GM18520 (cell line): ENCODE measurements at regions not wholly inside any gene's neighbourhood (a gene's known extent, or its start where the extent isn't known, plus 50 kb on each side); places are given as distances from the start of the nearest gene placed in this dataset.
"Not testable (repeated sequence)": the region's sequence is repeated elsewhere in the genome, so short reads cannot be mapped to it uniquely, and the experiment has no call there.

Experiments
- ATAC-seq: cut with Tn5 transposase; IDR thresholded peaks from one replicate; pipeline ENCODE4 v1.9.1; 2021; ENCODE audit not compliant: unreplicated experiment

DNA sequence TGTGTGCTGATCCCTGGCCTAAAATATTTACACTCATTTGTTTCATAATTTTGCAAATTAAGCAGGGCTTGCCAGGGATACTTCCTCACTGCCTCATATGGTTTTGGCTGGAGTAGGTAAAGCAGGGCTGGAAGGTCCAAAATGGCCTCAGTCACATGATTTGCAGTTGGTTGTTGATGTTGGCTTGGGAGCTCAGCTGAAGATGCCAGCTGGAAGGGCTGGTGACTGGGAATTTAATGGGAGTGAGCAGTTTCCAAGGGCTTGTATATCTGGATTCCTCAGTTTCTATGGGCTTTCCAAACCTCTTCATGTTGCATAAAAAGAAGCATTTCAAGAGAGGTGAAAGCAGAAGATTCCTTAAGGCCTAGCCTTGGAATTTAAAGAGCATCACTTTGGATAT, 729.3 kb downstream of the CDH18 start:
- ATAC-seq = no peak

DNA sequence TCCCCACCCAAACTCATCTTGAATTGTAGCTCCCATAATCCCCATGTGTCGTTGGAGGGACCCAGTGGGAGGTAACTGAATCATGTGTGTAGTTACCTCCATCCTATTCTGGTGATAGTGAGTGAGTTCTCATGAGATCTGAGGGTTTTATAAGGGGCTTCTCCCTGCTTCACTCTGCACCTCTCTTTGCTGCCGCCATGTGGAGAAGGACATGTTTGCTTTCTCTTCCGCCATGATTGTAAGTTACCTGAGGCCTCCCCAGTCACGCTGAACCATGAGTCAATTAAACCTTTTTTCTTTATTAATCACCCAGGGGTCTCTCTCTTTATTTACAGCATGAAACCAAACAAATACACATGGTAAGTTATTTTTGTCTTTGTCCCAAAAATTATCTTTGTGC, 726.1 kb downstream of the CDH18 start:
- ATAC-seq = no peak

- ATAC-seq = no peak
Observed at GRCh38 chr5:19264821-19265220, 723.2 kb downstream of the CDH18 start.

GRCh38 chr5:19266791-19267190, 721.2 kb downstream of the CDH18 start:
- no peak for ATAC-seq

GRCh38 chr5:19270153-19270552, 717.8 kb downstream of the CDH18 start:
- ATAC-seq = no peak

GRCh38 chr5:19274578-19274977, 713.4 kb downstream of the CDH18 start:
- ATAC-seq = no peak

- no peak for ATAC-seq
Observed at GRCh38 chr5:19285286-19285685, 702.7 kb downstream of the CDH18 start.

DNA sequence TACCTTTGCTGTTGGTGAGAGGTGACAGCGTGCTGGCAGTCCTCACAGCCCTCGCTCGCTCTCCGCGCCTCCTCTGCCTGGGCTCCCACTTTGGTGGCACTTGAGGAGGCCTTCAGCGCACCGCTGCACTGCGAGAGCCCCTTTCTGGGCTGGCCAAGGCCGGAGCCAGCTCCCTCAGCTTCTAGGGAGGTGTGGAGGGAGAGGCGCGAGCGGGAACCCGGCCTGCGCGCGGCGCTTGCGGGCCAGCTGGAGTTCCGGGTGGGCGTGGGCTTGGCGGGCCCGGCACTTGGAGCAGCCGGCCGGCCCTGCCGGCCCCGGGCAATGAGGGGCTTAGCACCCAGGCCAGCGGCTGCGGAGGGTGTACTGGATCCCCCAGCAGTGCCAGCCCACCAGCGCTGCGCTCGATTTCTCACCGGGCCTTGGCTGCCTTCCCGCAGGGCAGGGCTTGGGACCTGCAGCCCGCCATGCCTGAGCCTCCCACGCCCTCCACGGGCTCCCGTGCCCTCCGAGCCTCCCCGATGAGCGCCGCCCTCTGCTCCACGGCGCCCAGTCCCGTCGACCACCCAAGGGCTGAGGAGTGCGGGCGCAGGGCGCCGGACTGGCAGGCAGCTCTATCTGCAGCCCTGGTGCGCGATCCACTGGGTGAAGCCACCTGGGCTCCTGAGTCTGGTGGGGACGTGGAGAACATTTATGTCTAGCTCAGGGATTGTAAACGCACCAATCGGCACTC, 700.3 kb downstream of the CDH18 start:
- ATAC-seq = not testable (repeated sequence)

DNA sequence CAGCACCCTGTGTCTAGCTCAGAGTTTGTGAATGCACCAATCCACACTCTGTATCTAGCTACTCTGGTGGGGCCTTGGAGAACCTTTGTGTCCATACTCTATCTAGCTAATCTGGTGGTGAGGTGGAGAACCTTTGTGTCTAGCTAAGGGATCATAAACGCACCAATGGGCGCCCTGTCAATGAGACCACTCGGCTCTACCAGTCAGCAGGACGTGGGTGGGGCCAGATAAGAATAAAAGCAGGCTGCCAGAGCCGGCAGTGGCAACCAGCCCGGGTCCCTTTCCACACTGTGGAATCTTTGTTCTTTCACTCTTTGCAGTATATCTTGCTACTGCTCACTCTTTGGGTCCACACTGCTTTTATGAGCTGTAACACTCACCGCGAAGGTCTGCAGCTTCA, 699.7 kb downstream of the CDH18 start:
- ATAC-seq = not testable (repeated sequence)

DNA sequence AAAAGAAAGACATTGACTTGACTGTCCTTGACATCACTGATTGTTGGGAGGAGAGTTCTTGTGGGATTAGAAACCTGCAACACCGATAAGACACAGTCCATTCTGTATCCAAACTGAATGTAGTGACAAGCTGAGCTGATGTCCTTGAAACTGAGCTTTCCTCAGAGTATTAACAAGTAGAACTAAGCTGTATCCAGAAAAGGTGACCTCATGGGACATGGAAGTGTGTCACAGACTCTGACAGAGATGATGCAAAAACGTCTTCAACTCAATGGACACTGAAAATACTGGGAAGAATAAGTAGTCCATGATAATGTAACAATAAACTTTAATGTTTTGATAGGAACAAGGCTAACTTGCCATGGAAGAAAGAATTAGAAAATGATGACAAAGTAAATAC, 690.1 kb downstream of the CDH18 start:
- ATAC-seq = no peak

GRCh38 chr5:19301271-19301670, 686.7 kb downstream of the CDH18 start:
- ATAC-seq = no peak

DNA sequence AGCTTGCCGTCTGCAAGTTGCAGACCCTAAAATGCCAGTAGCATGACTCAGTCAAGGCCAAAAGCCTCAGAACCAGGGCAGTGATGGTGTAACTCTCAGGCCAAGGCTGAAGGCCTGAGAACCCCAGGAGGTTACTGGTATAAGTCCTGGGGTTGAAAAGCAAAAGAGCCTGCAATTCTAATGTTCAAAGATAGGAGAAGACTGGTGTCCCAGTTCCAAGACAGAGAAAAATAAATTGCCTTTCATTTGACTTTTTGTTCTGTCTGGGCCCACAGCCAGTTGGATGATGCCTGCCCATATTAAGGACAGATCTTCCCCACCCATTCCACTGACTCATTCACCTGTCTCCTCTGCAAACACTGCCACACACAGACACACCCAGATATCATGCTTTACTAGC, 673.2 kb downstream of the CDH18 start:
- ATAC-seq = no peak

DNA sequence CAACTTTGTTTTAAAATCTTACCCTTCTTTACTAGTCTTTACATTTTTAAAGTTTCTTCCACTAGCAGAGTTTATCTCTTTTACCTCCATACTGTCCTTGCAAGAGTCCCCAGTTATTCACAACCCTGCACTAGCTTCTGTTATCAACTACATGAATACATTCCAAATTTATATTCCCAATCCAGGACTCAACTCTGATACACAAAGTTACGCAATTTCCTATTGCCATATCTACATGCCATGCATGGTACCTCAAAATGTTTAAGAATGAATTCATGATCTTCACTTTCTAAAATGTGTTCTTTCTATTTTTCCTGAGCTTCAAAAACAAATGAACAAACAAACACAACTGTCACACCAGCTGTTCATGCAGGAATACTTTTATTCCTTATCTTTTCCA, 668.7 kb downstream of the CDH18 start:
- no peak for ATAC-seq

DNA sequence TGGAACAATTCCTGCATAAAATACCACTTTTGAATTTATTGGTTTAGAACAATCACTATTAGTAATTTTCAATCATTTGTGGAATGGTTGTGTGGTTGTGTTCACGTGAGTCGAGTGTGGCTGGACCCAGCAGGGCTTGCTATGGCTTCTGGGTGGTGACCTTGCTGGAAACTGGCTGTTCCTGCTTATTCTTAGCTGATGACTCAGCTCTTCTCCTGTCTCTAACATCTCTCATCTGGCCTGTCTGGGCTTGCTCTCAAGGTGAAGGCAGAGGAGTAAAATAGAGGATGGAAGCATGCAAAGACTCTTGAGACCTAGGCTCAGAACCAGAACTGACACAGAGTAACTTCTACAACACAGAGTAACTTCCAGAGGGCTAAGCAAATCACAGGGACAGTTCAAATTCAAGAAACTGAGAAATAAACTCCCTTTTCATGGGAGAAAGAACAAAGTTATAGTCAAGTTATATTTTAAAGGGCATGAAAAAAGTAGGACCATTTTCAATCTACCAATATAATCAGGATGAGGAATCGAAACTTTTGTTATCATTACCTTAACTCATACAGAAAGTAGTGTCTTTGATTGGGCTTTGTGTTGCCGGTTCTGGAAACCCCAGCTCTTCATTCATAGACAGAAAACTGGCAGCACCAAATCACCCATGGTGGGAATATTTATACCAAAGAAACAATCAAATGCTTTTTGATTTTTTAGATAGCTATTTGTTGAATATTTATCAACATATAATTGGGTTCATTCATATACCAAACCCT, 665.1 kb downstream of the CDH18 start:
- peak; percentile 50 for ATAC-seq

DNA sequence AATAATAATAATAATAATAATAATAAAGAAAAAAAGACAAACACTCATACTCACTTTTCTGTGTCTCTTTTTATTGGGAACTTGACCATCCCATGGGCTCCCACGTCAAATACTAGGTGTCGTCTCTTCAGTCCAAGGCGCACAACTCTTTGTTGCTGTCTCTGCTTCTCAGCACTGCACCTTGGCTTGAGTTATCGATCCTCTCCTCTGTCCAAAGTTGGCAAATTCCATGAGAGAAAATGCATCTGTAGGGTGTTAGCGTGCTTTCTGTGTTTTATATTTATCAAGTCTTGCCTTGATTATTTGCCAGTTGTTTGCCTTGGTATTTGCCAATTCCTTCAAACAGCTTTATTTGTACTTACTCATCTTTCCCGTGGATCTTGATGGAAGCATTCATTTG, 653.7 kb downstream of the CDH18 start:
- ATAC-seq = no peak

DNA sequence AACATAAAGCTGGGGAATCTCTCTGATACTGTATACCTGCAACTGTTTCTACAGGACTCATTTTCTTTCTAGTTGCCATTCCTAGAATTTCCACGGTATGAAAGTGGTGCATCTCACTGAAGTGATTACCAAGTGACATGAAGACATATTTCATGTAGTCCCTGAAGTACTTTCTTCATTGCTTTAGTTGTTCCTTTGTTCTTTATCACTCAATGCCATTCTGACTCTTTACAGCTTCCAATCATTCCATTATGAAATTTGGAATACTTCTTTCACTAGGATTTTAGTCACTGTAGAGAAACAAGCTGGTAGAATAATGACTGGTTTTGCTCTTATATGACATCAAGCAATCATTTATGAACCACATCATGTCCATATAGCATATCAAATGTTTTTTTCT, 645.1 kb downstream of the CDH18 start:
- no peak for ATAC-seq

- ATAC-seq = no peak
Observed at GRCh38 chr5:19352120-19352519, 635.9 kb downstream of the CDH18 start.

- ATAC-seq = no peak
Observed at GRCh38 chr5:19369048-19369447, 619.0 kb downstream of the CDH18 start.

DNA sequence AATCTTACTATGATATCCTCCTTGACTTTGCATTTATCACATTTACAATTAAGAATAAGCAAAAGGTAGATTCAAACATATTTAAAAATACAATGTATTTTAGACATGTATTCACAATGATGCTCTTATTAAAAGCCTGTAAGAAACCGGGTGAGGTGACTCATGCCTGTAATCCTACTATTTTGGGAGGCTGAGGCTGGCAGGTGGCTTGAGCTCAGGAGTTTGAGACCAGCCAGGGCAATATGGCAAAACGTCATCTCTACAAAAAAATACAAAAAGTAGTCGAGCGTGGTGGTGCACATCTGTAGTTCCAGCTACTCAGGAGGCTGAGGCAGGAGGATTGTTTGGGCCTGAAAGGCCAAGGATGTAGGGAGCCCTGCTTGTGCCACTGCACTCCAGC, 618.4 kb downstream of the CDH18 start:
- no peak for ATAC-seq

DNA sequence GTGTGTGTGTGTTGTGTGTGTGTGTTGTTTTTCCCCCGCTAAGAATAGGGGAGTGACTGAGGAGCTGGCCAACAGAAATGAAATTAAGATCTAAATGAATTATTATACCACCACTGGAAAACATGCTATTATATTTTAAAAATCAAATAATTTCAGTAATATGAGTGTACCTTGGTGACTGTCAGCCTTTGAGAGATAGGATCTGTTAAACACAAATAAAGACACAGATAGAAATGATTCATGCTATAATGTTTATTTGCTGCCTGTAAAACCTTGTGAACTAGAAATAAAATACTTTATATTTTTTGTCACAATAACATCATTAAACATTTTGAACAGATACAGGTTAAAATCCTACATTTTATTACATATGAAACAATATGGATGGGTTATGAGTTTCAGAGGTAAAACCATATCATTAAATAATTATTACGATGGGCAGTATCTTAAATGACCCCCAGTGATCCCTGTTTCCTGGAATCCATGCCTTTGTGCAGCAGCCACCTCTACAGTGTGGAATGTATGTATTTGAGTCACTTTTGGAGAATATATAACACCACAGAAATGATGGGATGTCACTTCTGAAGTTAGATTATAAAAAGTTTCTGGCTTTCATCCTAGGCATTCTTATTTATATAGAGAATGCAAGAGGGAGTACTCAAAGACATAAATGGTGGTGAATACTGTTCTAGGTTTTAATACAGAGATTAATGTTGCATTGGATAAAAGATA, 617.2 kb downstream of the CDH18 start:
- ATAC-seq = no peak

GRCh38 chr5:19388391-19388790, 599.6 kb downstream of the CDH18 start:
- no peak for ATAC-seq

DNA sequence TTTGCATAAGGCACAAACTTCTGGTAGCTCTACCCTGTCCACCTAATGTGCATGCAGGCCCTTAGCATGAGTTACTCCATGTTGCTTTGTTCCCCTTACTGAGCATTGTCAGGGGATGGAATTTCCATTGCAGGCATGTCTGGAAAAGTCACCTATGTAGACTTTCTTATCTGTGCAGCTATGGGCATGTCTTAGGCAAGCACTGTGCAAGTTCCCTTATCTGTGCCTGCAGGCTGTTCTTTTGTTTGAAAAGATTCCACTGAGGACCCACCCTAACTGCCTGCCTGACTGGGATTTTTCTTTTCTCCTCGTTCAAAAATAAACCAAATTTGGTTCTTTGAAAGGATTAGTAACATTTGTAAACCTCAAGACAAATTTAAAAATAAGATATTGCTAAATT, 587.0 kb downstream of the CDH18 start:
- no peak for ATAC-seq
